IPS-18a (cell line): ENCODE measurements at regions not wholly inside any gene's neighbourhood (a gene's known extent, or its start where the extent isn't known, plus 50 kb on each side); places are given as distances from the start of the nearest gene placed in this dataset.

Source experiments
- H3K27ac ChIP-seq: one replicate; pipeline ENCODE4 v1.5.1; 2013; ENCODE audit warnings: low read length
- H3K27me3 ChIP-seq: one replicate; pipeline ENCODE4 v1.6.1; 2013; ENCODE audit warnings: mild to moderate bottlenecking, low read length; ENCODE audit not compliant: control insufficient read depth, insufficient read depth
- H3K36me3 ChIP-seq: one replicate; pipeline ENCODE4 v1.6.1; 2013; ENCODE audit warnings: low read depth, low read length; ENCODE audit not compliant: control insufficient read depth
- H3K4me1 ChIP-seq: one replicate; pipeline ENCODE4 v1.6.1; 2013; ENCODE audit warnings: low read depth, low read length; ENCODE audit not compliant: control insufficient read depth
- H3K4me3 ChIP-seq: one replicate; pipeline ENCODE4 v1.5.1; 2013; ENCODE audit warnings: low read length
- H3K9ac ChIP-seq: one replicate; pipeline ENCODE4 v1.6.1; 2013; ENCODE audit warnings: mild to moderate bottlenecking, low read length, moderate library complexity
- H3K9me3 ChIP-seq: one replicate; pipeline ENCODE4 v1.6.1; 2013; ENCODE audit warnings: low read depth, low read length; ENCODE audit not compliant: control insufficient read depth

DNA sequence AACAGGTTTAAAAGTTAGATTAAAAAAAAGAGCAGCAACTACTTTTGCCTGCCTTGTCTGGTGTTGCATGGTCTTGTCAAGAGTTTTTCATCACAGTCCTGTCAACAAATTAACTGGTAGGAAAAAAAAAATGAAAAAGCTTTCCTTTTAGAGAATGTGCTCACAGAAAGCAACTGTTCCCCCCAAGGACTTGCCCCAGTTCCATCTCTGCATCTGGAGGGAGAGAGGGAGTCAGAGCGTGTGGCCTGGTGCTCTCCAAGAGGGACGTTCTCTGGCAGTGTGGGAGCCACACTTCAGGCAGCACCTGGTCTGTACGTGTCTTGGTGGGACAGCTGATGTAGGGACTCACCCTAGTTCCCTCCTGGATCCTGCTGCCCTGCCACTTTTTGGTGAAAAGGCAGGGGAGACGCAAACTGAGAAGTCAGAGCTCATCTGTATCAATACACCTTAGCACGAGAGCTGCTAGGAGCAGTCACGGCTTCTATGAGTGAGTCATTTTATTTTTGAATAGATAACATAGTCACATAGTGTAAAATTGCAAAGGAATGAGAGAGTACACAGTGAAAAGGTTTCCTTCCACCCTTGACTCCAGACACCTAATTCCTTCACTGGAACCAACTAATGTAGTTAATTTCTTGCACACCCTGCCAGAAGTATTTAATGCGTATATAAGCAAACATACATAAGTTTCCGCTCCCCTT is 172.5 kb upstream of the MGAT5 start:
- Histone ChIP-seq H3K27me3 (no peaks in the 10 kb centered on the region), H3K27ac (no peak overlapping the region), H3K9ac (no peak overlapping the region), H3K9me3 (no peaks in the 10 kb centered on the region), H3K4me3 (no peak overlapping the region), H3K4me1 (peaks cover 16% of the 10 kb centered on the region), H3K36me3 (no peaks in the 10 kb centered on the region)

DNA sequence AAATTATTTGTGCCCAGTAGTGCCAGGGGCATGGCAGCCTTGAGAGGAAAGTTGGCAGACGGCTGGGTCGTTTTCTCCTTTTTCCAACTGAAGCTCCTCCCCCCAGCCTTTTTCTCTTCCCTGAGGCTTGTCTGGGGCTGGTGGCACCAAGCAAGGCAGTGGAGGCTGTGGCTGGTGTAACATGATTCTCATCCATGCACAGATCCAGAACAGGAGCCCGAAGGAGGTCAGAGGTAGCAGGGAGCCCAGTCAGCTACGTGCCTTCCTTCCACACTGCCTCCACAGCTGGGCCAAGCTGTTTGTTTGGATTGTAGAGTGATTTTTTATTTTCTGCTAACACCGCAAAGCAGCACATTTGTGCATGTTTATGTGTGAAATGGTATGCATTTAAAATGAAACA is 170.3 kb upstream of the MGAT5 start:
- peaks cover 31% of the 10 kb centered on the region for H3K4me1 ChIP-seq
- H3K9me3 ChIP-seq, result no peaks in the 10 kb centered on the region
- no peak overlapping the region for H3K9ac ChIP-seq
- H3K36me3 ChIP-seq, result no peaks in the 10 kb centered on the region
- H3K27ac ChIP-seq, result no peak overlapping the region
- no peak overlapping the region for H3K4me3 ChIP-seq
- H3K27me3 ChIP-seq, result no peaks in the 10 kb centered on the region

DNA sequence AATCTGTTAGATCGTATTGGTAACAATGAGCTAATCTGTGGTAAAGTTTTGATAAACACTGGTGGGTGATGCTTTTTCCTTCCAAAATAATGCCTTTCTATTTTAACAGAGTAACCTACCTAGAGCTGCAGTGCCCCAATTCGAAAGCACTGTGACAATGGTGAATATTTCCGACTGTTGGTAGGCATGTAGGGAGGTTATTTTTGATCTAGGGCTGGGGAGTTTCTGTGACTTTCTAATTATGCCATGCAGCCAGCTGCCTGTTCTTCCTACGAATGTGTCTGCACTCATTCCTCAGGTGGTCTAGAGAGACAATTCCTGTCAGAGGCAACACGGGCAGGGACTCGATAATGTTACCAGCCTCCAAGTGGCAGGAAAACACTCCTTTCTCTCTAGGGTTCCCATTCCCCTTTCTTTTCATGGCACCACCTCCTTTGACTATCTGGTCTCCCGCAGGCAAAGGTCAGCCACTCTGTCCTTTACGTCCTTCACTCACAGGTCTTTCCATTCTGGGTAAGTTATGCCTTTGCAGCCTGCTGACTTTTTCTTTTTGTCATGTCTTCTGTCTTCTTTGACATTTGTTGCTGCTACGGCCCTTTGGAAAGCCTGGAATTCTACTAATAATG is 167.2 kb upstream of the MGAT5 start:
- H3K4me1 ChIP-seq, result peaks cover 18% of the 10 kb centered on the region
- H3K27ac ChIP-seq, result no peak overlapping the region
- no peaks in the 10 kb centered on the region for H3K27me3 ChIP-seq
- H3K4me3 ChIP-seq, result no peak overlapping the region
- H3K9ac ChIP-seq, result no peak overlapping the region
- no peaks in the 10 kb centered on the region for H3K36me3 ChIP-seq
- no peaks in the 10 kb centered on the region for H3K9me3 ChIP-seq

GRCh38 chr2:134087371-134087921 is 166.4 kb upstream of the MGAT5 start:
- Histone ChIP-seq H3K36me3 (no peaks in the 10 kb centered on the region), H3K4me1 (peaks cover 18% of the 10 kb centered on the region), H3K9me3 (no peaks in the 10 kb centered on the region), H3K4me3 (no peak overlapping the region), H3K27ac (no peak overlapping the region), H3K27me3 (no peaks in the 10 kb centered on the region), H3K9ac (no peak overlapping the region)

- H3K4me3 ChIP-seq, result no peak overlapping the region
- no peaks in the 10 kb centered on the region for H3K9me3 ChIP-seq
- H3K4me1 ChIP-seq, result peaks cover 18% of the 10 kb centered on the region
- H3K9ac ChIP-seq, result no peak overlapping the region
- no peaks in the 10 kb centered on the region for H3K27me3 ChIP-seq
- H3K36me3 ChIP-seq, result no peaks in the 10 kb centered on the region
- H3K27ac ChIP-seq, result no peak overlapping the region
Measured at GRCh38 chr2:134089454-134089853, 164.4 kb upstream of the MGAT5 start.

- no peak overlapping the region for H3K9ac ChIP-seq
- H3K4me3 ChIP-seq, result no peak overlapping the region
- no peak overlapping the region for H3K27ac ChIP-seq
- H3K36me3 ChIP-seq, result no peaks in the 10 kb centered on the region
- H3K4me1 ChIP-seq, result no peaks in the 10 kb centered on the region
- no peaks in the 10 kb centered on the region for H3K9me3 ChIP-seq
- no peaks in the 10 kb centered on the region for H3K27me3 ChIP-seq
Measured at GRCh38 chr2:134097740-134098139, 156.1 kb upstream of the MGAT5 start.

DNA sequence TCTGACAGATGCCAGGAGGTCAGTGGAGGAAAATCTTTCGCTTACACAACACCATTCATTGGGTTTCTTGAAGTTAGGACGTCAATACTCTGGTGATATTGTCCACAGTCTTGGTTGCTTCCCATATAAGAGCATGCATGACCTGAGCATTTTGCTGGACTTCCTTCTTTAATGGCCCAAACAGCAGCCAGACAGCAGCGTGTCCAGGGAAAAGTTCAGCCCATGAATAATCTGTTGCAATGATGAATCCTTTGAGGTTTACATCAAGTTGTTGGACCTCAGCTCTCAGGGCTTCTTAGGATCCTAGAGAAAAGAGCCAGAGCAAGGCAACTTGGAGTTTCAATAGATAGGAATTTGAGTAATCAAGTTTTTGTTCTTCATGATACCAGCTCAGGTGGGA is 155.6 kb upstream of the MGAT5 start:
- Histone ChIP-seq H3K4me1 (no peaks in the 10 kb centered on the region), H3K27me3 (no peaks in the 10 kb centered on the region), H3K4me3 (no peak overlapping the region), H3K9me3 (no peaks in the 10 kb centered on the region), H3K27ac (no peak overlapping the region), H3K36me3 (no peaks in the 10 kb centered on the region), H3K9ac (no peak overlapping the region)

GRCh38 chr2:134099273-134099672 is 154.6 kb upstream of the MGAT5 start:
- Histone ChIP-seq H3K27ac (no peak overlapping the region), H3K9ac (no peak overlapping the region), H3K4me1 (no peaks in the 10 kb centered on the region), H3K4me3 (no peak overlapping the region), H3K9me3 (no peaks in the 10 kb centered on the region), H3K27me3 (no peaks in the 10 kb centered on the region), H3K36me3 (no peaks in the 10 kb centered on the region)

DNA sequence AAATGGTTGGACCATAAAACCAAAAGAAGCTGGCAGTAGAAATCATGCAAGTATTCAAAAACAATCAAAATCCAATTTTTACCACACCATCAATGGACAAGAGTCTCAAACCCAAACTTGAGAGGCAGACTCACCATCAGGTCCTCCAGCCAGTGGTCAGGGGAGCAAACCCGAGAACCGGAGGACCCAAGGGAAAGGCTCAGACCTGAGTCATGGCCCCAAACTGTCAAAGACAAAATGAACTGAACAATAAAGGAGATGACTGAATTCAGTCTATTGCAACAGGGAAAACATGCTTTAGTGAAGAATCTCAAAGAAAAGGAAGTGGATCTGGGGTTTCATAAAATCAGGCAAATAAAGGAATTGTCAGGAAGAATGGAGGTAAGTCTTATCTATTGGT is 150.7 kb upstream of the MGAT5 start:
- Histone ChIP-seq H3K36me3 (no peaks in the 10 kb centered on the region), H3K27ac (no peak overlapping the region), H3K9me3 (no peaks in the 10 kb centered on the region), H3K4me3 (no peak overlapping the region), H3K9ac (no peak overlapping the region), H3K27me3 (no peaks in the 10 kb centered on the region), H3K4me1 (no peaks in the 10 kb centered on the region)

DNA sequence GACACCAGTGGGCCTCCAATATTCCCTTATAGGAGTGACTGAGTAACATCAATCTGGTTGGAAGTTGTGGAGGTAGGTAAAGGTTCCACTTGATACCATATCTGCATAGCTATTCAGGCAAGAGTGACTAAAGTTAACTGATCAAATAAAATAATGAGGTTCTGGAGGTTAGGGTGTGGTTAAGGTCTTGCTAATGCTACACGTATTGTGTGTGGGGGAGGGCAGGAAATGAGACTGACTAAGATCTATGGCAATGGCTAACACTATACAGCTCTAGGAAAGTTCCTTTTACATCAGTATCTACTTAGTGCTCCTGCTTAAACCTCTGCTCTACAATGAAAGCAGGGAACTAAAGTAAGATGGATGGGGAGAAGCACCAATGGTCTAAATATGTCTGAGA is 149.1 kb upstream of the MGAT5 start:
- no peaks in the 10 kb centered on the region for H3K9me3 ChIP-seq
- no peak overlapping the region for H3K9ac ChIP-seq
- no peaks in the 10 kb centered on the region for H3K36me3 ChIP-seq
- H3K4me1 ChIP-seq, result no peaks in the 10 kb centered on the region
- H3K4me3 ChIP-seq, result no peak overlapping the region
- H3K27me3 ChIP-seq, result no peaks in the 10 kb centered on the region
- H3K27ac ChIP-seq, result no peak overlapping the region

DNA sequence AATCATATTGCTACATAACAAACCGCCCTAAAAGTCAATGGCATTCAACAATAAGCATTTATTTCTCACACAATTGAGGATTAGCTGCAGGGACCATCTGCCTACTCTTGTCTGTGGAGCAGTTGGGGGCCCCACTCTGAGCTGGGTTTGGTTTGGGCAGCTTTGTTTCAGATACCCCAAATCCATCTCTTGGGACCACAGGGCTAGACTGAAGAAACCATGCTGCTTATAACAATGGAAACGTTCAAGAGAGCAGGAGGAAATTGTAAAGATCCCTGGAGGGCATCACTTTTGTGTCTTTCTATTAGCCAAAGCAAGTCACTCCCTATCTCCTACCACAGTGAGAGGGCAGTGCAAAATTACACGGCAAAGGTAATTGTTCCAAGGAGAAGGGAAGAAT is 146.5 kb upstream of the MGAT5 start:
- no peaks in the 10 kb centered on the region for H3K36me3 ChIP-seq
- no peak overlapping the region for H3K4me3 ChIP-seq
- no peaks in the 10 kb centered on the region for H3K27me3 ChIP-seq
- H3K9ac ChIP-seq, result no peak overlapping the region
- no peaks in the 10 kb centered on the region for H3K4me1 ChIP-seq
- H3K27ac ChIP-seq, result no peak overlapping the region
- no peaks in the 10 kb centered on the region for H3K9me3 ChIP-seq

DNA sequence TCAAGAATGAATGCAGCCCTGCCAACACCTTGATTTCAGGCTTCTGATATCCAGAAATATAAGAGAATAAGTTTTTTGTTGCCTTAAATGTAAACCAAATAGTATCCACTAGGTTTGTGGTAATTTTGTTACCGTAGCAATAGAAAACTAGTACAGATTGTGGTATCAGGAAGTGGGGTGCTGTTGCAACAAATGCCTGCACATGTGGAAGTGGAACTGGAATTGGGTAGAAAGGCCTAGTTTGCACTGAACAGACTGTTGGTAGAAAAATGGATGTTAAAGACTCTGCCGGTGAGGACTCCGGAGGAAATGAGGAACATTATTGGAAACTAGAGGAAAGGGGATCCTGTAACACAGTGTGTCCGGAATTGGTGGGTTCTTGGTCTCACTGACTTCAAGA is 145.8 kb upstream of the MGAT5 start:
- Histone ChIP-seq H3K9me3 (no peaks in the 10 kb centered on the region), H3K27ac (no peak overlapping the region), H3K27me3 (no peaks in the 10 kb centered on the region), H3K4me1 (no peaks in the 10 kb centered on the region), H3K36me3 (no peaks in the 10 kb centered on the region), H3K9ac (no peak overlapping the region), H3K4me3 (no peak overlapping the region)
